ENCODE measurements at regions not wholly inside any gene's neighbourhood (a gene's known extent, or its start where the extent isn't known, plus 50 kb on each side); places are given as distances from the start of the nearest gene placed in this dataset.

DNA sequence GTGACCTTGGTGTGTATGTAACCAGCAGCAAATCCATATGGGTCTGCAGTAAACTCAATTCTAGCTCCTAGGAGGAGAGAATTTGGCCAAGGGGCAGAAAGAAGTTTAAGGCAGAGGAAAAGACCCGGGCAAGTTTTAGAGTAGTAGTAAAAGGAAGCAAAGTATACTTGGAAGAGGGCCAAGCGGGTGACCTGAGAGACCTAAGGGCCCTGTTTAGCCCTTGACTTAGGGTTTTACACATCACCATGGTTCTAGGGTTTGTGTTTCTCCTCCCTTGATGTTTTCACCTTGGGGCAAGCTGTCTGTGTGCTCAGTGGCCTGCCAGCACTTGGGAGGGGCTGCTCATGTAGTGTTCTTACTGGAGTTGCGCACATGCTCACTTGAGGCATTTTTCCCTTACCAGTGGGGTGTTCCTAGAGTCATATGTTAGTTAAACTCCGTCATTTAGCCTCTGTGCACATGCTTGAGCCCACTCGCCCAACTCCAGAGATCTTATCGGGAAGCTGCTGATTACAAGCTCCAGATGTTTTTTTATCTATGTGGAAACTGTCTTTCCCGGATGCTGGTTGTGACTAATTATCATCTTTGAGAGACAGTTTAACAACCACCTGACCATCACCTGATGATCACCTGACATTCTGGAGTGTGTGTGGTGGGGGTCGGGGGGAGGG is 137.6 kb upstream of the PRSS1 start:
- H3K36me3 ChIP-seq = no peaks in the 10 kb centered on the region
- H3K4me1 ChIP-seq = no peaks in the 10 kb centered on the region
- intact Hi-C loops (cut with DNase I; ENCODE audit: low total_unique reads) = no loop called here
- no peak overlapping the region for H3K4me3 ChIP-seq
- DNase-seq (ENCODE audit: low spot score in 2 of 2) = no peak
- no peak overlapping the region for H3K27ac ChIP-seq
- H3K27me3 ChIP-seq = no peaks in the 10 kb centered on the region
- TF ChIP-seq POLR2AphosphoS5 (IDR thresholded peaks at IDR 0.05) (no peak), POLR2A (IDR thresholded peaks at IDR 0.05) (no peak)
- TF ChIP-seq, protein P1, sequence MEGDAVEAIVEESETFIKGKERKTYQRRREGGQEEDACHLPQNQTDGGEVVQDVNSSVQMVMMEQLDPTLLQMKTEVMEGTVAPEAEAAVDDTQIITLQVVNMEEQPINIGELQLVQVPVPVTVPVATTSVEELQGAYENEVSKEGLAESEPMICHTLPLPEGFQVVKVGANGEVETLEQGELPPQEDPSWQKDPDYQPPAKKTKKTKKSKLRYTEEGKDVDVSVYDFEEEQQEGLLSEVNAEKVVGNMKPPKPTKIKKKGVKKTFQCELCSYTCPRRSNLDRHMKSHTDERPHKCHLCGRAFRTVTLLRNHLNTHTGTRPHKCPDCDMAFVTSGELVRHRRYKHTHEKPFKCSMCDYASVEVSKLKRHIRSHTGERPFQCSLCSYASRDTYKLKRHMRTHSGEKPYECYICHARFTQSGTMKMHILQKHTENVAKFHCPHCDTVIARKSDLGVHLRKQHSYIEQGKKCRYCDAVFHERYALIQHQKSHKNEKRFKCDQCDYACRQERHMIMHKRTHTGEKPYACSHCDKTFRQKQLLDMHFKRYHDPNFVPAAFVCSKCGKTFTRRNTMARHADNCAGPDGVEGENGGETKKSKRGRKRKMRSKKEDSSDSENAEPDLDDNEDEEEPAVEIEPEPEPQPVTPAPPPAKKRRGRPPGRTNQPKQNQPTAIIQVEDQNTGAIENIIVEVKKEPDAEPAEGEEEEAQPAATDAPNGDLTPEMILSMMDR (IDR thresholded peaks at IDR 0.05) = no peak
- H3K9me3 ChIP-seq = no peaks in the 10 kb centered on the region

- no peak overlapping the region for H3K4me3 ChIP-seq
- DNase-seq (ENCODE audit: low spot score in 2 of 2) = no peak
- no peaks in the 10 kb centered on the region for H3K27me3 ChIP-seq
- H3K4me1 ChIP-seq = no peaks in the 10 kb centered on the region
- no peak overlapping the region for H3K27ac ChIP-seq
- TF ChIP-seq POLR2AphosphoS5 (IDR thresholded peaks at IDR 0.05) (no peak), POLR2A (IDR thresholded peaks at IDR 0.05) (no peak)
- TF ChIP-seq, protein P1 (IDR thresholded peaks at IDR 0.05) = no peak
- no peaks in the 10 kb centered on the region for H3K9me3 ChIP-seq
- H3K36me3 ChIP-seq = no peaks in the 10 kb centered on the region
- intact Hi-C loops (cut with DNase I; ENCODE audit: low total_unique reads) = no loop called here
Measured at GRCh38 chr7:142608630-142609428, 140.4 kb upstream of the PRSS1 start.

DNA sequence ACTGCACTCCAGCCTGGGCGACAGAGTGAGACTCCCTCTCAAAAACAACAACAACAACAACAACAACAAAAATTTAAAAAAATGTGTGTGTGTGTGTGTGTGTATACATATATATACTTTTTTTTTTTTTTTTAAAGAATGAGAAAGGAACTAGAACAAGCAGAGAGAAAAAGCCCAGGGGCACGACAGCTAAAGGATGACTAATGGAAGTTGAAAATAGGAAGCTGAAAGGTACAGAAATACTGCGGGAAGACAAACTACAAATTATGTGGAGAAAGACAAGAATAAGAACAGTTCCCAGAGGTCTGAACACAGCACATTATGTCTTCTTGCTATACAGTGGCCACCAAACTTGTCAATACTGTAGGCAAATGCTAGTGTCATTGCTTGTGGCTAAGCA is 141.9 kb upstream of the PRSS1 start:
- no peak for DNase-seq (ENCODE audit: low spot score in 2 of 2)
- intact Hi-C loops (cut with DNase I; ENCODE audit: low total_unique reads) = no loop called here

GRCh38 chr7:142606081-142606480 is 143.2 kb upstream of the PRSS1 start:
- Histone ChIP-seq H3K4me3 (no peak overlapping the region), H3K27me3 (no peaks in the 10 kb centered on the region), H3K36me3 (no peaks in the 10 kb centered on the region), H3K27ac (no peak overlapping the region), H3K4me1 (no peaks in the 10 kb centered on the region), H3K9me3 (no peaks in the 10 kb centered on the region)
- intact Hi-C loops (cut with DNase I; ENCODE audit: low total_unique reads) = no loop called here
- DNase-seq (ENCODE audit: low spot score in 2 of 2) = no peak
- TF ChIP-seq POLR2AphosphoS5 (IDR thresholded peaks at IDR 0.05) = no peak
- TF ChIP-seq POLR2A (IDR thresholded peaks at IDR 0.05) = no peak
- TF ChIP-seq, protein P1 (IDR thresholded peaks at IDR 0.05) = no peak

More for the DNA sequence above, 141.9 kb upstream of the PRSS1 start:
- Histone ChIP-seq H3K4me1 (no peaks in the 10 kb centered on the region), H3K27ac (no peak overlapping the region), H3K36me3 (no peaks in the 10 kb centered on the region), H3K4me3 (no peak overlapping the region), H3K27me3 (no peaks in the 10 kb centered on the region), H3K9me3 (no peaks in the 10 kb centered on the region)
- TF ChIP-seq, protein P1 (IDR thresholded peaks at IDR 0.05) = no peak
- TF ChIP-seq POLR2A (IDR thresholded peaks at IDR 0.05) = no peak
- no peak for TF ChIP-seq POLR2AphosphoS5 (IDR thresholded peaks at IDR 0.05)

DNA sequence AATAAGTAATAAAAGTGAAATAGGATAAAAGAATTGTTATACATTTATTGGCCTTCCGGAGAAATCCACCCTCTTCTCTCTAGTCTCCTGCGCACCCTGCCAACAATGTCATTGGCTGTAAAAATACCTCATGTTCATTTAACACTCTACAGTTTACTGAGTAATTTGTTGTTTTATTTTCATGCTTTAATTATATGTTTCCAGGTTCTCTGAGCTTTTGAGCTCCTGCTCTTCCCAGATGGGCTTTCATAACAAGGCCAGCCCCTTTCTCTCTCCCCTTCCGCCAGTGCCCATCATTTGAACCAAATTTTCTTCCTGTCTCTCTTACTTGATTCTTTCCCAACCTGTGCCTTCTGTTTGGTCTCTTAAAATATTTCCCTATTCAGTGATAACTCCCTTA is 144.6 kb upstream of the PRSS1 start:
- intact Hi-C loops (cut with DNase I; ENCODE audit: low total_unique reads) = no loop called here
- H3K27me3 ChIP-seq = no peaks in the 10 kb centered on the region
- H3K9me3 ChIP-seq = no peaks in the 10 kb centered on the region
- no peaks in the 10 kb centered on the region for H3K4me1 ChIP-seq
- H3K27ac ChIP-seq = no peak overlapping the region
- TF ChIP-seq POLR2AphosphoS5 (IDR thresholded peaks at IDR 0.05) (no peak), POLR2A (IDR thresholded peaks at IDR 0.05) (no peak)
- TF ChIP-seq, protein P1 (IDR thresholded peaks at IDR 0.05) = no peak
- no peak overlapping the region for H3K4me3 ChIP-seq
- no peak for DNase-seq (ENCODE audit: low spot score in 2 of 2)
- H3K36me3 ChIP-seq = no peaks in the 10 kb centered on the region

Data from breast epithelium (tissue), 4 donors.